ENCODE measurements at regions not wholly inside any gene's neighbourhood (a gene's known extent, or its start where the extent isn't known, plus 50 kb on each side); places are given as distances from the start of the nearest gene placed in this dataset.

DNA sequence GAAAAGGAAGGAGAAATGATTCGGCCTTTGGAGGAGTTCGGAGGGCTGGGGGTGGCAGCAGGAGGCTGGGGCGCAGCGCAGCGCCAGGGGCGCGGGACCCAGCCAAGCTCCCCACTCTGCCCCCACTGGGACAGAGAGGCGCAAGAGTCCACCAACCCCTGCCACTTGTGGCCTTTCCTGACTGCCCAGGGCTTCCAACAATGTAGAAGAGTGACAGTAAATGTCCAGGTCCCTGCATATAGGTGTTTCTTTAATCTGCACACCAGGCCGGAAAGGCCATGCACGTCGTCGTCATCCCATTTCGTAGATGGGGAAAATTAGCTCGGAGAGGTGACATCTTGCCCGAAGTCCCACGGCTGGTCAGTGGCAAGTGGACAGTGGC is 96.6 kb downstream of the INHBB start:
- TF ChIP-seq, protein P1, sequence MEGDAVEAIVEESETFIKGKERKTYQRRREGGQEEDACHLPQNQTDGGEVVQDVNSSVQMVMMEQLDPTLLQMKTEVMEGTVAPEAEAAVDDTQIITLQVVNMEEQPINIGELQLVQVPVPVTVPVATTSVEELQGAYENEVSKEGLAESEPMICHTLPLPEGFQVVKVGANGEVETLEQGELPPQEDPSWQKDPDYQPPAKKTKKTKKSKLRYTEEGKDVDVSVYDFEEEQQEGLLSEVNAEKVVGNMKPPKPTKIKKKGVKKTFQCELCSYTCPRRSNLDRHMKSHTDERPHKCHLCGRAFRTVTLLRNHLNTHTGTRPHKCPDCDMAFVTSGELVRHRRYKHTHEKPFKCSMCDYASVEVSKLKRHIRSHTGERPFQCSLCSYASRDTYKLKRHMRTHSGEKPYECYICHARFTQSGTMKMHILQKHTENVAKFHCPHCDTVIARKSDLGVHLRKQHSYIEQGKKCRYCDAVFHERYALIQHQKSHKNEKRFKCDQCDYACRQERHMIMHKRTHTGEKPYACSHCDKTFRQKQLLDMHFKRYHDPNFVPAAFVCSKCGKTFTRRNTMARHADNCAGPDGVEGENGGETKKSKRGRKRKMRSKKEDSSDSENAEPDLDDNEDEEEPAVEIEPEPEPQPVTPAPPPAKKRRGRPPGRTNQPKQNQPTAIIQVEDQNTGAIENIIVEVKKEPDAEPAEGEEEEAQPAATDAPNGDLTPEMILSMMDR (IDR thresholded peaks at IDR 0.05; ENCODE audit: borderline replicate concordance, extremely low read depth, low read length, poor library complexity, severe bottlenecking) = no peak
- no peak for TF ChIP-seq EZH2 (IDR thresholded peaks at IDR 0.05; ENCODE audit: borderline replicate concordance, low read depth, low read length, severe bottlenecking)
